Smooth muscle cell (in vitro differentiated cells): ENCODE measurements at regions not wholly inside any gene's neighbourhood (a gene's known extent, or its start where the extent isn't known, plus 50 kb on each side); places are given as distances from the start of the nearest gene placed in this dataset.
"Not testable (repeated sequence)": the region's sequence is repeated elsewhere in the genome, so short reads cannot be mapped to it uniquely, and the experiment has no call there.

Experiments used
- DNase-seq: peaks from one replicate; lab custom pipeline; 2025; ENCODE audit not compliant: unreplicated experiment; lab: John Stamatoyannopoulos, UW
- H2AFZ ChIP-seq: fragments of 200-600 bp; sonication (generic); 2 replicates; pipeline ENCODE4 v1.6.0; 2016; ENCODE audit warnings: antibody characterized with exemption, low read depth, mild to moderate bottlenecking
- H3F3A ChIP-seq: fragments of 200-600 bp; sonication (generic); 2 replicates; pipeline ENCODE4 v1.6.0; 2017; ENCODE audit warnings: antibody characterized with exemption, low read depth
- H3K27ac ChIP-seq: fragments of 200-600 bp; sonication (generic); 2 replicates; pipeline ENCODE4 v1.5.1; 2016; ENCODE audit warnings: low read depth, mild to moderate bottlenecking
- H3K27me3 ChIP-seq: fragments of 200-600 bp; sonication (generic); 2 replicates; pipeline ENCODE4 v1.6.1; 2016; ENCODE audit warnings: low read depth, mild to moderate bottlenecking
- H3K36me3 ChIP-seq: fragments of 200-600 bp; sonication (generic); 2 replicates; pipeline ENCODE4 v1.5.1; 2016; ENCODE audit warnings: low read depth
- H3K4me1 ChIP-seq: fragments of 200-600 bp; sonication (generic); 2 replicates; pipeline ENCODE4 v1.5.1; 2016; ENCODE audit warnings: low read depth
- H3K4me2 ChIP-seq: fragments of 200-600 bp; sonication (generic); 2 replicates; pipeline ENCODE4 v1.6.0; 2016; ENCODE audit warnings: mild to moderate bottlenecking
- H3K4me3 ChIP-seq: fragments of 200-600 bp; sonication (generic); 2 replicates; pipeline ENCODE4 v1.5.1; 2016; ENCODE audit warnings: mild to moderate bottlenecking
- H3K79me2 ChIP-seq: fragments of 200-600 bp; sonication (generic); 2 replicates; pipeline ENCODE4 v1.6.0; 2016; ENCODE audit warnings: low read depth, mild to moderate bottlenecking
- H3K9ac ChIP-seq: fragments of 200-600 bp; sonication (generic); 2 replicates; pipeline ENCODE4 v1.6.0; 2016; ENCODE audit warnings: low read depth
- H3K9me3 ChIP-seq: fragments of 200-600 bp; sonication (generic); replicated peaks from 2 replicates; pipeline ENCODE4 v1.5.1; 2016; ENCODE audit warnings: low read depth
- H4K20me1 ChIP-seq: fragments of 200-600 bp; sonication (generic); 2 replicates; pipeline ENCODE4 v1.6.0; 2016; ENCODE audit warnings: low read depth
- CTCF ChIP-seq: fragments of 200-600 bp; sonication (generic); IDR thresholded peaks from 2 replicates; pipeline ENCODE4 v1.5.1; 2017; ENCODE audit warnings: borderline replicate concordance, mild to moderate bottlenecking, antibody characterized with exemption; ENCODE audit not compliant: insufficient read depth, poor library complexity, severe bottlenecking
- WGBS: methylation state at CpG from one replicate; pipeline ENCODE4 v1.1.7; 2016; ENCODE audit warnings: low lambda C conversion rate; 5-methylcytosine and 5-hydroxymethylcytosine counted together

- WGBS, result 89% methylated on average over 12 of the region's 12 CpGs
- no peaks in the 10 kb centered on the region for H3K4me1 ChIP-seq
Measured at GRCh38 chr11:134724106-134724778, 312.2 kb upstream of the B3GAT1 start.

GRCh38 chr11:134720691-134721070, 308.6 kb upstream of the B3GAT1 start:
- H3F3A ChIP-seq, H3K27ac ChIP-seq, H3K4me1 ChIP-seq, H3K9me3 ChIP-seq, H3K36me3 ChIP-seq, DNase-seq, H3K4me2 ChIP-seq, H4K20me1 ChIP-seq, H2AFZ ChIP-seq, H3K4me3 ChIP-seq, H3K9ac ChIP-seq, H3K79me2 ChIP-seq: not testable (repeated sequence)
- peaks cover 50% of the 10 kb centered on the region for H3K27me3 ChIP-seq
- 91% methylated on average over 2 of the region's 2 CpGs for WGBS

More at GRCh38 chr11:134724106-134724778, 312.2 kb upstream of the B3GAT1 start:
- Histone ChIP-seq H3K4me3 (no peak overlapping the region), H3K27ac (no peak overlapping the region), H2AFZ (no peak overlapping the region), H3K4me2 (no peak overlapping the region), H3F3A (no peaks in the 10 kb centered on the region), H3K9me3 (no peaks in the 10 kb centered on the region), H3K9ac (no peak overlapping the region), H3K36me3 (no peaks in the 10 kb centered on the region), H3K79me2 (no peaks in the 10 kb centered on the region), H4K20me1 (no peaks in the 10 kb centered on the region), H3K27me3 (peaks cover 24% of the 10 kb centered on the region)
- TF ChIP-seq CTCF, result no peak
- DNase-seq, result no peak

- WGBS, result 90% methylated on average over 2 of the region's 4 CpGs
- peaks cover 55% of the 10 kb centered on the region for H3K27me3 ChIP-seq
- not testable (repeated sequence) for H4K20me1 ChIP-seq, H3K4me1 ChIP-seq, H3K4me2 ChIP-seq, H3K9ac ChIP-seq, H3K79me2 ChIP-seq, H2AFZ ChIP-seq, H3K36me3 ChIP-seq, H3K4me3 ChIP-seq, H3K9me3 ChIP-seq, H3K27ac ChIP-seq, H3F3A ChIP-seq, DNase-seq
Measured at GRCh38 chr11:134719940-134720690, 308.1 kb upstream of the B3GAT1 start.

GRCh38 chr11:134719397-134719796, 307.4 kb upstream of the B3GAT1 start:
- TF ChIP-seq CTCF, result no peak
- Histone ChIP-seq H3K27me3 (peaks cover 51% of the 10 kb centered on the region), H3K36me3 (no peaks in the 10 kb centered on the region), H3K9ac (no peak overlapping the region), H4K20me1 (no peaks in the 10 kb centered on the region), H3K27ac (no peak overlapping the region), H3K4me2 (no peak overlapping the region), H3K9me3 (no peaks in the 10 kb centered on the region), H2AFZ (no peak overlapping the region), H3F3A (no peaks in the 10 kb centered on the region), H3K79me2 (no peaks in the 10 kb centered on the region), H3K4me1 (no peaks in the 10 kb centered on the region), H3K4me3 (no peak overlapping the region)
- 91% methylated on average over 5 of the region's 5 CpGs for WGBS
- DNase-seq, result no peak
